ENCODE measurements at regions not wholly inside any gene's neighbourhood (a gene's known extent, or its start where the extent isn't known, plus 50 kb on each side); places are given as distances from the start of the nearest gene placed in this dataset.

DNA sequence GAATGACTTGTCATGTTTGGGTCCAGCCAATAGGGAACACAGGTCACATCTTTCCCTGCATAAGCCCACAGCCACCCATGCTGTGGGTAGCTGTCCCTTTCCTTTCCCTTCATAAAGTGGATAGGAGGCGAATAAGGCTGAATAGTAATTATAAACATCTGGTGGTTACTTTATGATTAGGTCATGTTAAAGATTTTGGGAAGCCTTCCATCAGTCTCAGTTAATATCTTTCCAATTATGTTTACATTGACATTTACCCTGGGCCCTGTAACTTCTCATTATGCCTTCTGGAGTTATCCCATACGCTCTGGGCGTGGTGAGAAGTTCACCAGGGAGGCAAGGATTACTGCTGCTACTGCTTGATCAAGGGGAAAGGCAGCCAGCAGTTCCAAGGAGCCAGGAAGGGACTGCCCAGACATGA, 197.2 kb downstream of the HLX start:
- Histone ChIP-seq H3F3A (ENCODE audit: insufficient read depth, low read length, poor library complexity, severe bottlenecking) (no peaks in the 10 kb centered on the region), H4K20me1 (ENCODE audit: insufficient read depth) (no peaks in the 10 kb centered on the region), H3K27ac (ENCODE audit: low read length) (no peak overlapping the region), H3K9me3 (ENCODE audit: low read length) (no peaks in the 10 kb centered on the region), H3K27me3 (ENCODE audit: insufficient read depth, low read depth, low read length) (no peaks in the 10 kb centered on the region), H3K9me2 (ENCODE audit: insufficient read depth, low read length) (no peaks in the 10 kb centered on the region), H3K4me2 (ENCODE audit: low read length) (no peak overlapping the region), H2AFZ (ENCODE audit: low read depth, low read length) (no peak overlapping the region), H3K9ac (ENCODE audit: low read length) (no peak overlapping the region), H3K36me3 (ENCODE audit: insufficient read depth, low read length) (no peaks in the 10 kb centered on the region), H3K4me3 (ENCODE audit: low read length) (no peak overlapping the region), H3K79me2 (replicated peaks; ENCODE audit: insufficient read depth, low read length) (no peaks in the 10 kb centered on the region)
- TF ChIP-seq, protein P1, sequence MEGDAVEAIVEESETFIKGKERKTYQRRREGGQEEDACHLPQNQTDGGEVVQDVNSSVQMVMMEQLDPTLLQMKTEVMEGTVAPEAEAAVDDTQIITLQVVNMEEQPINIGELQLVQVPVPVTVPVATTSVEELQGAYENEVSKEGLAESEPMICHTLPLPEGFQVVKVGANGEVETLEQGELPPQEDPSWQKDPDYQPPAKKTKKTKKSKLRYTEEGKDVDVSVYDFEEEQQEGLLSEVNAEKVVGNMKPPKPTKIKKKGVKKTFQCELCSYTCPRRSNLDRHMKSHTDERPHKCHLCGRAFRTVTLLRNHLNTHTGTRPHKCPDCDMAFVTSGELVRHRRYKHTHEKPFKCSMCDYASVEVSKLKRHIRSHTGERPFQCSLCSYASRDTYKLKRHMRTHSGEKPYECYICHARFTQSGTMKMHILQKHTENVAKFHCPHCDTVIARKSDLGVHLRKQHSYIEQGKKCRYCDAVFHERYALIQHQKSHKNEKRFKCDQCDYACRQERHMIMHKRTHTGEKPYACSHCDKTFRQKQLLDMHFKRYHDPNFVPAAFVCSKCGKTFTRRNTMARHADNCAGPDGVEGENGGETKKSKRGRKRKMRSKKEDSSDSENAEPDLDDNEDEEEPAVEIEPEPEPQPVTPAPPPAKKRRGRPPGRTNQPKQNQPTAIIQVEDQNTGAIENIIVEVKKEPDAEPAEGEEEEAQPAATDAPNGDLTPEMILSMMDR (IDR thresholded peaks at IDR 0.05; ENCODE audit: poor library complexity, severe bottlenecking), result no peak
- TF ChIP-seq, protein P2, sequence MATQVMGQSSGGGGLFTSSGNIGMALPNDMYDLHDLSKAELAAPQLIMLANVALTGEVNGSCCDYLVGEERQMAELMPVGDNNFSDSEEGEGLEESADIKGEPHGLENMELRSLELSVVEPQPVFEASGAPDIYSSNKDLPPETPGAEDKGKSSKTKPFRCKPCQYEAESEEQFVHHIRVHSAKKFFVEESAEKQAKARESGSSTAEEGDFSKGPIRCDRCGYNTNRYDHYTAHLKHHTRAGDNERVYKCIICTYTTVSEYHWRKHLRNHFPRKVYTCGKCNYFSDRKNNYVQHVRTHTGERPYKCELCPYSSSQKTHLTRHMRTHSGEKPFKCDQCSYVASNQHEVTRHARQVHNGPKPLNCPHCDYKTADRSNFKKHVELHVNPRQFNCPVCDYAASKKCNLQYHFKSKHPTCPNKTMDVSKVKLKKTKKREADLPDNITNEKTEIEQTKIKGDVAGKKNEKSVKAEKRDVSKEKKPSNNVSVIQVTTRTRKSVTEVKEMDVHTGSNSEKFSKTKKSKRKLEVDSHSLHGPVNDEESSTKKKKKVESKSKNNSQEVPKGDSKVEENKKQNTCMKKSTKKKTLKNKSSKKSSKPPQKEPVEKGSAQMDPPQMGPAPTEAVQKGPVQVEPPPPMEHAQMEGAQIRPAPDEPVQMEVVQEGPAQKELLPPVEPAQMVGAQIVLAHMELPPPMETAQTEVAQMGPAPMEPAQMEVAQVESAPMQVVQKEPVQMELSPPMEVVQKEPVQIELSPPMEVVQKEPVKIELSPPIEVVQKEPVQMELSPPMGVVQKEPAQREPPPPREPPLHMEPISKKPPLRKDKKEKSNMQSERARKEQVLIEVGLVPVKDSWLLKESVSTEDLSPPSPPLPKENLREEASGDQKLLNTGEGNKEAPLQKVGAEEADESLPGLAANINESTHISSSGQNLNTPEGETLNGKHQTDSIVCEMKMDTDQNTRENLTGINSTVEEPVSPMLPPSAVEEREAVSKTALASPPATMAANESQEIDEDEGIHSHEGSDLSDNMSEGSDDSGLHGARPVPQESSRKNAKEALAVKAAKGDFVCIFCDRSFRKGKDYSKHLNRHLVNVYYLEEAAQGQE (IDR thresholded peaks at IDR 0.05; ENCODE audit: borderline replicate concordance), result no peak
- TF ChIP-seq EP300 (conservative IDR thresholded peaks at IDR 0.05; ENCODE audit: poor library complexity, severe bottlenecking) (no peak), POLR2AphosphoS5 (IDR thresholded peaks at IDR 0.05) (no peak), MXI1 (conservative IDR thresholded peaks at IDR 0.05; ENCODE audit: poor library complexity, severe bottlenecking) (no peak), EZH2 (IDR thresholded peaks at IDR 0.05; ENCODE audit: borderline replicate concordance, insufficient read depth, low read length, poor library complexity, severe bottlenecking) (no peak), SMC3 (conservative IDR thresholded peaks at IDR 0.05; ENCODE audit: poor library complexity) (no peak), RAD21 (conservative IDR thresholded peaks at IDR 0.05) (no peak), TAF1 (IDR thresholded peaks at IDR 0.05; ENCODE audit: low read depth) (no peak)

DNA sequence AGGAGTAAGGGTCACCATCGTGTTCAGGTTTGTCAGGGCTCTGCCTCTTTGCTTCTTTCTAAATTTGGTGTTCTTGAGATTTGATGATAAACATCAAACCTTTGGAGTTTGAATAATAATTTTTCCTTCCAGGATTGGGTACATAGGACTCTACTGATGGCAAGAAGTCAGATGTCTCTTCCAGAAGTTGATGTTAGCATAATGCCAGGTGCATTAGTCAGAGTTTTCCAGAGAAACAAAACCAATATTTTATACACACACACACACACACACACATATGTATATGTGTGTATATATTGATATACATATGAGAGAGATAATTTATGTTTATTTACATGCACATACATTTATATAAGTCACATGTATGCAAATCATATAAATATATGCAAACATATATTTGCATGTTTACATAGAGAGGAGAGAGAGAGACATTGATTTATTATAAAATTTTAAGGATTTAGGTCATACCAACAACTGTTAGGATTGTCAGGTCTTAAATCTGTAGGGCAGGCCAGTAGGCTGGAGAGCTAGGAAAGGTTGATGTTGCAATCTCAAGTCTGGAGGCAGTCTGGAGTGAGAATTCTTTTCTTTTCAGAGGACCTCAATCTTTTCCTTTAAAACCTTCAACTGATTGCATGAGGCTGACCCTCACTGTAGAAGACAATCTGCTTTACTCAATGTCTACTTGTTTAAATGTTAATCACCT, 199.2 kb downstream of the HLX start:
- Histone ChIP-seq H2AFZ (ENCODE audit: low read depth, low read length) (no peak overlapping the region), H3K27me3 (ENCODE audit: insufficient read depth, low read depth, low read length) (no peaks in the 10 kb centered on the region), H3K9me3 (ENCODE audit: low read length) (no peaks in the 10 kb centered on the region), H3F3A (ENCODE audit: insufficient read depth, low read length, poor library complexity, severe bottlenecking) (no peaks in the 10 kb centered on the region), H3K36me3 (ENCODE audit: insufficient read depth, low read length) (no peaks in the 10 kb centered on the region), H3K9me2 (ENCODE audit: insufficient read depth, low read length) (no peaks in the 10 kb centered on the region), H3K27ac (ENCODE audit: low read length) (no peak overlapping the region), H3K4me3 (ENCODE audit: low read length) (no peak overlapping the region), H3K79me2 (replicated peaks; ENCODE audit: insufficient read depth, low read length) (no peaks in the 10 kb centered on the region), H3K9ac (ENCODE audit: low read length) (no peak overlapping the region), H3K4me2 (ENCODE audit: low read length) (no peak overlapping the region), H4K20me1 (ENCODE audit: insufficient read depth) (no peaks in the 10 kb centered on the region)
- TF ChIP-seq RAD21 (conservative IDR thresholded peaks at IDR 0.05) (no peak), SMC3 (conservative IDR thresholded peaks at IDR 0.05; ENCODE audit: poor library complexity) (no peak), EZH2 (IDR thresholded peaks at IDR 0.05; ENCODE audit: borderline replicate concordance, insufficient read depth, low read length, poor library complexity, severe bottlenecking) (no peak), EP300 (conservative IDR thresholded peaks at IDR 0.05; ENCODE audit: poor library complexity, severe bottlenecking) (no peak), POLR2AphosphoS5 (IDR thresholded peaks at IDR 0.05) (no peak), MXI1 (conservative IDR thresholded peaks at IDR 0.05; ENCODE audit: poor library complexity, severe bottlenecking) (no peak), TAF1 (IDR thresholded peaks at IDR 0.05; ENCODE audit: low read depth) (no peak)
- TF ChIP-seq, protein P1 (IDR thresholded peaks at IDR 0.05; ENCODE audit: poor library complexity, severe bottlenecking), result no peak
- TF ChIP-seq, protein P2 (IDR thresholded peaks at IDR 0.05; ENCODE audit: borderline replicate concordance), result no peak
